Stimulated activated naive B cell treated with anti-CD40 and anti-IgM and Interleukin-4, amounts not matched to agents 10 μg/mL and 1 μg/mL and 100 μg/mL, for 72 hours (primary cell): ENCODE measurements at regions not wholly inside any gene's neighbourhood (a gene's known extent, or its start where the extent isn't known, plus 50 kb on each side); places are given as distances from the start of the nearest gene placed in this dataset.
"Not testable (repeated sequence)": the region's sequence is repeated elsewhere in the genome, so short reads cannot be mapped to it uniquely, and the experiment has no call there.

Experiments used
- ATAC-seq, 2 donors: fragments of 150-1000 bp; cut with Tn5 transposase; replicated peaks; 2 replicates each; pipeline ENCODE4 v1.10.0; 2021; ENCODE audit warnings: moderate library complexity in 1 of 2
- DNase-seq: peaks from one replicate; pipeline ENCODE4 v3.0.0; 2021
- H3K27ac Mint-ChIP-seq: one replicate; pipeline ENCODE4 v1.8.0; 2022; ENCODE audit warnings: mild to moderate bottlenecking, mixed read lengths
- H3K27me3 Mint-ChIP-seq, 2 donors: one replicate each; pipeline ENCODE4 v1.8.0; 2022; ENCODE audit warnings: mixed read lengths in 2 of 2
- H3K36me3 Mint-ChIP-seq, 2 donors: one replicate each; pipeline ENCODE4 v1.8.0; 2022; ENCODE audit warnings: mixed read lengths in 2 of 2, mild to moderate bottlenecking in 1 of 2
- H3K4me1 Mint-ChIP-seq, 2 donors: one replicate each; pipeline ENCODE4 v1.8.0; 2022; ENCODE audit warnings: mixed read lengths in 2 of 2, mild to moderate bottlenecking in 1 of 2
- H3K4me3 Mint-ChIP-seq, 2 donors: one replicate each; pipeline ENCODE4 v1.8.0; 2022; ENCODE audit warnings: mild to moderate bottlenecking in 2 of 2, mixed read lengths in 2 of 2, moderate library complexity in 1 of 2
- H3K9me3 Mint-ChIP-seq, 2 donors: one replicate each; pipeline ENCODE4 v1.8.0; 2022; ENCODE audit warnings: mixed read lengths in 2 of 2, mild to moderate bottlenecking in 1 of 2

GRCh38 chr1:230500063-230500462, 73.9 kb upstream of the PGBD5 start:
- DNase-seq (no peak), ATAC-seq (no peak)
- Mint-ChIP-seq H3K4me1 (peaks cover 0 to 2% of the 10 kb centered on the region in 2 donors), H3K36me3 (no peaks in the 10 kb centered on the region), H3K4me3 (no peak overlapping the region), H3K27me3 (peaks cover 33 to 48% of the 10 kb centered on the region in 2 donors), H3K27ac (peak overlapping the region; percentile 15), H3K9me3 (no peaks in the 10 kb centered on the region)

GRCh38 chr1:230499496-230499895, 73.4 kb upstream of the PGBD5 start:
- H3K27me3 Mint-ChIP-seq = peaks cover 37 to 54% of the 10 kb centered on the region in 2 donors

GRCh38 chr1:230498704-230499103, 72.6 kb upstream of the PGBD5 start:
- H3K9me3 Mint-ChIP-seq = no peaks in the 10 kb centered on the region
- no peaks in the 10 kb centered on the region for H3K36me3 Mint-ChIP-seq
- peaks cover 0 to 2% of the 10 kb centered on the region in 2 donors for H3K4me1 Mint-ChIP-seq
- peaks cover 37 to 57% of the 10 kb centered on the region in 2 donors for H3K27me3 Mint-ChIP-seq
- no peak overlapping the region for H3K4me3 Mint-ChIP-seq
- DNase-seq (no peak), ATAC-seq (no peak)
- no peak overlapping the region for H3K27ac Mint-ChIP-seq

More at GRCh38 chr1:230499496-230499895, 73.4 kb upstream of the PGBD5 start:
- peaks cover 0 to 2% of the 10 kb centered on the region in 2 donors for H3K4me1 Mint-ChIP-seq
- no peaks in the 10 kb centered on the region for H3K36me3 Mint-ChIP-seq
- no peaks in the 10 kb centered on the region for H3K9me3 Mint-ChIP-seq
- H3K4me3 Mint-ChIP-seq = no peak overlapping the region
- no peak for DNase-seq
- no peak for ATAC-seq
- no peak overlapping the region for H3K27ac Mint-ChIP-seq

- ATAC-seq (no peak), DNase-seq (no peak)
- Mint-ChIP-seq H3K27me3 (peaks cover 42 to 62% of the 10 kb centered on the region in 2 donors), H3K4me3 (no peak overlapping the region), H3K9me3 (no peaks in the 10 kb centered on the region), H3K27ac (no peak overlapping the region), H3K36me3 (no peaks in the 10 kb centered on the region), H3K4me1 (peaks cover 0 to 2% of the 10 kb centered on the region in 2 donors)
Observed at GRCh38 chr1:230496451-230496850, 70.3 kb upstream of the PGBD5 start.

- Mint-ChIP-seq H3K36me3 (no peaks in the 10 kb centered on the region), H3K27me3 (peaks cover 45 to 62% of the 10 kb centered on the region in 2 donors), H3K9me3 (no peaks in the 10 kb centered on the region), H3K4me3 (no peak overlapping the region), H3K4me1 (peaks cover 0 to 2% of the 10 kb centered on the region in 2 donors), H3K27ac (no peak overlapping the region)
- DNase-seq (no peak), ATAC-seq (no peak)
Observed at GRCh38 chr1:230495891-230496385, 69.8 kb upstream of the PGBD5 start.

- H3K9me3 Mint-ChIP-seq = no peaks in the 10 kb centered on the region
- H3K4me1 Mint-ChIP-seq = peaks cover 0 to 2% of the 10 kb centered on the region in 2 donors
- H3K27ac Mint-ChIP-seq = no peak overlapping the region
- no peak overlapping the region for H3K4me3 Mint-ChIP-seq
- no peak for DNase-seq
- H3K27me3 Mint-ChIP-seq = peaks cover 50 to 63% of the 10 kb centered on the region in 2 donors
- no peaks in the 10 kb centered on the region for H3K36me3 Mint-ChIP-seq
- ATAC-seq = no peak
Observed at GRCh38 chr1:230495076-230495475, 68.9 kb upstream of the PGBD5 start.

GRCh38 chr1:230494514-230494913, 68.4 kb upstream of the PGBD5 start:
- DNase-seq (no peak), ATAC-seq (no peak)
- Mint-ChIP-seq H3K4me1 (peaks cover 0 to 2% of the 10 kb centered on the region in 2 donors), H3K4me3 (no peak overlapping the region), H3K9me3 (no peaks in the 10 kb centered on the region), H3K27me3 (peaks cover 49 to 69% of the 10 kb centered on the region in 2 donors), H3K27ac (no peak overlapping the region), H3K36me3 (no peaks in the 10 kb centered on the region)

- H3K27me3 Mint-ChIP-seq = peaks cover 49 to 69% of the 10 kb centered on the region in 2 donors
- H3K36me3 Mint-ChIP-seq = no peaks in the 10 kb centered on the region
- H3K27ac Mint-ChIP-seq = no peak overlapping the region
- no peaks in the 10 kb centered on the region for H3K9me3 Mint-ChIP-seq
- ATAC-seq = no peak
- no peak for DNase-seq
- no peak overlapping the region for H3K4me3 Mint-ChIP-seq
- peaks cover 0 to 2% of the 10 kb centered on the region in 2 donors for H3K4me1 Mint-ChIP-seq
Observed at GRCh38 chr1:230494026-230494425, 67.9 kb upstream of the PGBD5 start.

GRCh38 chr1:230493264-230493663, 67.1 kb upstream of the PGBD5 start:
- DNase-seq = no peak
- H3K27me3 Mint-ChIP-seq = peaks cover 44 to 63% of the 10 kb centered on the region in 2 donors

GRCh38 chr1:230490436-230490835, 64.3 kb upstream of the PGBD5 start:
- H3K27me3 Mint-ChIP-seq = peaks cover 32 to 52% of the 10 kb centered on the region in 2 donors
- no peaks in the 10 kb centered on the region for H3K9me3 Mint-ChIP-seq
- no peaks in the 10 kb centered on the region for H3K4me1 Mint-ChIP-seq
- no peak for ATAC-seq
- H3K4me3 Mint-ChIP-seq = no peak overlapping the region
- no peak for DNase-seq
- H3K27ac Mint-ChIP-seq = no peak overlapping the region
- no peaks in the 10 kb centered on the region for H3K36me3 Mint-ChIP-seq

More at GRCh38 chr1:230493264-230493663, 67.1 kb upstream of the PGBD5 start:
- Mint-ChIP-seq H3K27ac (no peak overlapping the region), H3K9me3 (no peaks in the 10 kb centered on the region), H3K4me1 (peaks cover 0 to 2% of the 10 kb centered on the region in 2 donors), H3K36me3 (no peaks in the 10 kb centered on the region), H3K4me3 (no peak overlapping the region)
- ATAC-seq = no peak

- no peak for ATAC-seq
- Mint-ChIP-seq H3K27me3 (peaks cover 32 to 50% of the 10 kb centered on the region in 2 donors), H3K36me3 (no peaks in the 10 kb centered on the region), H3K27ac (no peak overlapping the region), H3K4me1 (no peaks in the 10 kb centered on the region), H3K4me3 (no peak overlapping the region), H3K9me3 (no peaks in the 10 kb centered on the region)
- no peak for DNase-seq
Observed at GRCh38 chr1:230487773-230488428, 61.8 kb upstream of the PGBD5 start.

GRCh38 chr1:230476622-230477003, 50.5 kb upstream of the PGBD5 start:
- no peak for DNase-seq
- Mint-ChIP-seq H3K4me3 (no peak overlapping the region), H3K36me3 (peaks cover 0 to 2% of the 10 kb centered on the region in 2 donors), H3K4me1 (no peaks in the 10 kb centered on the region), H3K9me3 (peaks cover 5 to 11% of the 10 kb centered on the region in 2 donors), H3K27me3 (peaks cover 60 to 71% of the 10 kb centered on the region in 2 donors), H3K27ac (no peak overlapping the region)
- ATAC-seq = no peak

GRCh38 chr1:230475856-230476621, 49.9 kb upstream of the PGBD5 start:
- H3K4me3 Mint-ChIP-seq, H3K36me3 Mint-ChIP-seq, ATAC-seq, H3K4me1 Mint-ChIP-seq, DNase-seq, H3K27ac Mint-ChIP-seq: not testable (repeated sequence)
- Mint-ChIP-seq H3K27me3 (peaks cover 58 to 65% of the 10 kb centered on the region in 2 donors), H3K9me3 (peaks cover 5 to 11% of the 10 kb centered on the region in 2 donors)
